ENCODE measurements at regions not wholly inside any gene's neighbourhood (a gene's known extent, or its start where the extent isn't known, plus 50 kb on each side); places are given as distances from the start of the nearest gene placed in this dataset.

DNA sequence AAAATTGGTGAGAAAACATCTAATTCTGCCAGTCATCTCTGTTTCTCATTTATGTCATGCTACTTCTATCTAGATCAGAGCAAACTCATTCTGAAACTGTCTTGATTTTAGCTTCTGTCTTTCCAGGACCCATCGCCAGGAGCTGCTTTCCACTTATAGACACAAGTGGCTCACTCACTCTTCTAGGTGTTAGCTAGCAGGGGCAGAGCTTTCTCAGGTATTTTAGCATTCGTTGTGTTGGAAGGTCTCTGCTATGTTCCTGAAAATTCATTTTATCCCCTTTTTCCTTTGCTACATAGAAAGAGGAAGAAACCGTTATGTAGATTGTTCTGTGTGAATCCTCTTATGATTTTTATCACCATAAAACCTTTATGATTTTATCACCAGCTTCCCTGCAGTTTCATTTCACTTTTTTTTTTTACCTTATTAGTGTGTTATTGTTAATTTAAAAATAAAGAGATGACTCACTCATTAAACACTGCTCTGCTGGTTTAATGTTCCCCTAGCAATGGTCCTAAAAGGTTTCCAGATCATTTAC lies 246.6 kb upstream of the AADAT start:
- TF ChIP-seq, protein P1, sequence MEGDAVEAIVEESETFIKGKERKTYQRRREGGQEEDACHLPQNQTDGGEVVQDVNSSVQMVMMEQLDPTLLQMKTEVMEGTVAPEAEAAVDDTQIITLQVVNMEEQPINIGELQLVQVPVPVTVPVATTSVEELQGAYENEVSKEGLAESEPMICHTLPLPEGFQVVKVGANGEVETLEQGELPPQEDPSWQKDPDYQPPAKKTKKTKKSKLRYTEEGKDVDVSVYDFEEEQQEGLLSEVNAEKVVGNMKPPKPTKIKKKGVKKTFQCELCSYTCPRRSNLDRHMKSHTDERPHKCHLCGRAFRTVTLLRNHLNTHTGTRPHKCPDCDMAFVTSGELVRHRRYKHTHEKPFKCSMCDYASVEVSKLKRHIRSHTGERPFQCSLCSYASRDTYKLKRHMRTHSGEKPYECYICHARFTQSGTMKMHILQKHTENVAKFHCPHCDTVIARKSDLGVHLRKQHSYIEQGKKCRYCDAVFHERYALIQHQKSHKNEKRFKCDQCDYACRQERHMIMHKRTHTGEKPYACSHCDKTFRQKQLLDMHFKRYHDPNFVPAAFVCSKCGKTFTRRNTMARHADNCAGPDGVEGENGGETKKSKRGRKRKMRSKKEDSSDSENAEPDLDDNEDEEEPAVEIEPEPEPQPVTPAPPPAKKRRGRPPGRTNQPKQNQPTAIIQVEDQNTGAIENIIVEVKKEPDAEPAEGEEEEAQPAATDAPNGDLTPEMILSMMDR (IDR thresholded peaks at IDR 0.05; ENCODE audit: low read depth, low read length, missing control alignments) = peak; percentile 8
- peak; percentile 19 for DNase-seq (ENCODE audit: low read depth)
- H3K4me3 ChIP-seq (ENCODE audit: low read depth, low read length) = no peak overlapping the region

DNA sequence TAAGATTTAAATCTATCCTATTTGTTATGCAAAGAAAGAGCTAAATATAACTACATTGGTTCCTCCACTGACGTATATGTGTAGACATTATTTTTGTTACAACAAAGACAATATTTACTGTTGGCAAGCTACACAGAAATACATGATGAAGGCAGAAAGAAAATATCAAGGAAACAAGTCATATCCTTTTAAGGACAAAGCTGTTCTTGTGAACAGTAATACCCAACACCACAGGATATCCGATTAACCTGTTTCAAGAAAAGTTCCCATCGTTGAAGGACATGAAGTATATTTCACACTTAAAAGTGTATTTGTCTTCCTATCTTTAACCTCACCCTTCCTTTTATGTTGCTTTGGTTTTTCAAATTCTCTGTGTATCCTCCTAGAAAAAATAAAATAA lies 235.8 kb upstream of the AADAT start:
- TF ChIP-seq, protein P1 (IDR thresholded peaks at IDR 0.05; ENCODE audit: low read depth, low read length, missing control alignments) = no peak
- no peak overlapping the region for H3K4me3 ChIP-seq (ENCODE audit: low read depth, low read length)
- DNase-seq (ENCODE audit: low read depth) = no peak

DNA sequence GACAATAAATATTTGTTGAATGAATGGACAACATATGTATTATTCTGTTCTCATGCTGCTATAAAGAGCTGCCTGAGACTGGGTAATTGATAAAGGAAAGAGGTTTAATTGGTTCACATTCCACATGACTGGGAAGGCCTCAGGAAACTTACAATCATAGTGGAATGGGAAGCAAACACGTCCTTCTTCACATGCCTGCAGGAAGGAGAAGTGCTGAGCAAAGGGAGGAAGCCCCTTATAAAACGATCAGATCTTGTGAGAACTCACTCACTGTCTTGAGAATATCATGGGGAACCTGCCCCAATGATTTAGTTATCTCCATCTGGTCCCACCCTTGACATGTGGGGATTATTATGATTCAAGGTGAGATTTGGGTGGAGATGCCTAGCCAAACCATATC lies 233.9 kb upstream of the AADAT start:
- no peak overlapping the region for H3K4me3 ChIP-seq (ENCODE audit: low read depth, low read length)
- DNase-seq (ENCODE audit: low read depth) = no peak
- TF ChIP-seq, protein P1 (IDR thresholded peaks at IDR 0.05; ENCODE audit: low read depth, low read length, missing control alignments) = no peak

DNA sequence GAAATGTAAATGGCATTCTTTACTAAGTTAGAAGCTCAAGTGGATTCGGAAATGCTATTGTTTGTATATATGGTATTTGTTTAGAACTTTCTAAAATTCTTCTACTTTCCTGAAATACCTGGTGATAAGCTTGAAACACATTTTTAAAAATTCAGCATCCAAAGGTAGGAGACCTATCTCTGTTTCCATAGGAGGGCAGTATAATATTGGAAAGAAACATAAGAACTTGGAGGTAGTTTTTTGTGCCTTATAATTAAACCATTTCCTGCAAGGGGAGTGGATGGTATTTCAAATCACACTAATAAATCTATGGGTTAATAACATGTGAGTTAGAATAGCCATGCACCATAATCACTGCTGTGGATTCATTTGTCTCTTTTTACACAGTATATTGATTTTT lies 217.4 kb upstream of the AADAT start:
- DNase-seq (ENCODE audit: low read depth) = no peak
- no peak overlapping the region for H3K4me3 ChIP-seq (ENCODE audit: low read depth, low read length)
- TF ChIP-seq, protein P1 (IDR thresholded peaks at IDR 0.05; ENCODE audit: low read depth, low read length, missing control alignments) = no peak

DNA sequence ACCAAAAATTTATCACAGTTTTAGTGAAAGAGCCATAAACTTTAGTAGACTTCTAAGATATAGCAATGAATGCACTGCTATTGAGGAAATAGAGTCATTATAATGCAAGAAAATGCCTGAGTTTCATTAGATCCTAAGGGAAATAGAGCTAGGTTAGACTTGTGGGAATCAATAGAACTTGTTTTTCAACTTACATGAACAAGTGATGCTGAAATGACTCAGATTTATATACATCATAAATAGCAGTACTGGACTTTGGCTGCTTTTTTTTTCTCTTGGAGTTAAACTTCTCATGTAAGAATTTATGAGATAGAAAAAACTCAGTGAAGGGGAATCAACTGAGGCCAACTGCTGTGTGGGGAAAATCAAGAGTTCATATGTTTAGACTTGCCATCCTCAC lies 216.5 kb upstream of the AADAT start:
- no peak for DNase-seq (ENCODE audit: low read depth)
- TF ChIP-seq, protein P1 (IDR thresholded peaks at IDR 0.05; ENCODE audit: low read depth, low read length, missing control alignments) = no peak
- no peak overlapping the region for H3K4me3 ChIP-seq (ENCODE audit: low read depth, low read length)

DNA sequence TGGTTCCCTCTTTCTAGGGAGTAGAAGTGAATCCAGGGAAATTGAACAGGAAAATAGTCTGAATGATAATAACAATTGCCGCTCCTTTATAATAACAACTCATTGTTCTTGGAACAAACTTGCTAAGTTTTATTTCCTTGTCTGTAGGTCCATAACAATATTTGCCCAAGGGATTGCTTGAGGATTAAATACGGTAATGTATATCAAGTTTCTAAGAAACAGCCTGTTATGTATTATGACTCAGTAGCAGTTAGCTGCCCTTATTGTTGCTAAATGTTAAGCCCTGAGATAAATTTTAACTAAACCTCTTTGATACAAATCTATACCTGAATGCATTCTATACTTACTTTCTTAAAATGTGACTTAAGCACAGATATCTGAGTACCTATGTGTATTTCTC lies 215.9 kb upstream of the AADAT start:
- no peak for DNase-seq (ENCODE audit: low read depth)
- no peak overlapping the region for H3K4me3 ChIP-seq (ENCODE audit: low read depth, low read length)
- TF ChIP-seq, protein P1 (IDR thresholded peaks at IDR 0.05; ENCODE audit: low read depth, low read length, missing control alignments) = no peak

DNA sequence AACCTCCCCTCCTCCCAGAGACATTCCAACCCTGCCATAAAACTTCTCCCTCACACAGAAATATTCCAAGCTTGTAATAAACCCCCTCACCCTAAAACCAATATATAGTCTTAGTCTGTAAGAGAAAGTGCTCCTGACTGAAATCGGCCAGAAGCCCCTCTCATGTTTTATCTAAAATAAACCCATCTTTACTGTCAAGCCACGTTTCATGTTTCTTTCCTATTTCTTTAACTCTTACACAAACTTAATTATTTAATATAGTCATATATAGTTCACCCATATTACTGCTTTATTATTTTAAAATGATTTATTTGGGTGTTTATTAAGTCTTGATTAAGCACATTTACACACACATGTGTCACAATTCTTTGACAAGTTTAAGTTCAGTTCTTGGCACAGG lies 191.3 kb upstream of the AADAT start:
- DNase-seq (ENCODE audit: low read depth) = no peak
- no peak overlapping the region for H3K4me3 ChIP-seq (ENCODE audit: low read depth, low read length)
- TF ChIP-seq, protein P1 (IDR thresholded peaks at IDR 0.05; ENCODE audit: low read depth, low read length, missing control alignments) = no peak
